H1 (cell line): ENCODE measurements at regions not wholly inside any gene's neighbourhood (a gene's known extent, or its start where the extent isn't known, plus 50 kb on each side); places are given as distances from the start of the nearest gene placed in this dataset.

Experiments
- CTCF ChIA-PET: fragments of 300-600 bp; sonication (Branson Sonifier 250); formaldehyde crosslinking; loops from one replicate; lab custom pipeline; 2021; ENCODE audit not compliant: partially characterized antibody; lab: Charles Lee
- POLR2A ChIA-PET: fragments of 300-600 bp; sonication (Branson Sonifier 250); formaldehyde crosslinking; loops from one replicate; lab custom pipeline; 2021; ENCODE audit warnings: inconsistent platforms; ENCODE audit not compliant: partially characterized antibody; lab: Charles Lee
- DNase-seq, 2 experiments: peaks; one replicate each; pipeline versions ENCODE4 v3.0.0 to v3.0.0-alpha.2; 2010 to 2022; ENCODE audit warnings: low spot score in 2 of 2, low read depth in 1 of 2, mixed read lengths in 1 of 2
- FAIRE-seq: peaks from 2 replicates; lab custom pipeline; 2011; peaks lifted over from hg19 to GRCh38; lab: Jason Lieb, UNC
- H2AFZ ChIP-seq: 2 replicates; pipeline ENCODE4 v1.8.1; 2012; ENCODE audit warnings: low read length, inconsistent platforms
- H2AK5ac ChIP-seq: 2 replicates; pipeline ENCODE4 v1.6.1; 2013; ENCODE audit warnings: low read depth, low read length
- H2BK120ac ChIP-seq: replicated peaks from 2 replicates; pipeline ENCODE3; 2013; ENCODE audit warnings: low read depth, low read length, inconsistent platforms
- H2BK12ac ChIP-seq: 2 replicates; pipeline ENCODE4 v1.6.1; 2013; ENCODE audit warnings: low read depth, low read length
- H2BK15ac ChIP-seq: 2 replicates; pipeline ENCODE4 v1.6.1; 2013; ENCODE audit warnings: low read length
- H2BK20ac ChIP-seq: 2 replicates; pipeline ENCODE4 v1.6.1; 2013; ENCODE audit warnings: low read length
- H2BK5ac ChIP-seq: 2 replicates; pipeline ENCODE4 v1.6.1; 2013; ENCODE audit warnings: low read depth, low read length
- H3K14ac ChIP-seq: 2 replicates; pipeline ENCODE4 v1.6.1; 2013; ENCODE audit warnings: inconsistent platforms; ENCODE audit not compliant: insufficient read length
- H3K18ac ChIP-seq: 2 replicates; pipeline ENCODE4 v1.6.1; 2013; ENCODE audit warnings: low read length; ENCODE audit errors: extremely low read depth
- H3K23ac ChIP-seq: 2 replicates; pipeline ENCODE4 v1.6.1; 2013; ENCODE audit warnings: inconsistent platforms; ENCODE audit not compliant: insufficient read length
- H3K23me2 ChIP-seq: 2 replicates; pipeline ENCODE4 v1.6.1; 2013; ENCODE audit warnings: low read depth, low read length
- H3K27ac ChIP-seq: 2 replicates; pipeline ENCODE4 v1.6.1; 2011; ENCODE audit warnings: low read depth, low read length, inconsistent platforms
- H3K27me3 ChIP-seq, 4 experiments: replicated peaks in 1 of 4; 1 replicate in 1 of 4; 2 replicates in 3 of 4; pipeline versions ENCODE4 v1.6.1 to v1.8.1; 2011 to 2013; ENCODE audit warnings: low read length in 3 of 4, mild to moderate bottlenecking in 3 of 4, inconsistent platforms in 2 of 4, mixed read lengths in 2 of 4, moderate library complexity in 1 of 4; ENCODE audit not compliant: control insufficient read depth in 3 of 4, insufficient read depth in 3 of 4; ENCODE audit errors: extremely low read depth in 1 of 4
- H3K36me3 ChIP-seq, 4 experiments: 2 replicates each; pipeline versions ENCODE4 v1.6.1 to v1.8.1; 2011 to 2013; ENCODE audit warnings: mild to moderate bottlenecking in 4 of 4, low read length in 3 of 4, moderate library complexity in 2 of 4, control low read depth in 1 of 4, inconsistent platforms in 1 of 4; ENCODE audit not compliant: insufficient read depth in 4 of 4, control insufficient read depth in 2 of 4
- H3K4ac ChIP-seq: replicated peaks from 2 replicates; pipeline ENCODE3; 2013; ENCODE audit warnings: low read length, low read depth, mixed read lengths, inconsistent platforms; ENCODE audit not compliant: insufficient read length
- H3K4me1 ChIP-seq, 4 experiments: replicated peaks in 1 of 4; 1 replicate in 1 of 4; 2 replicates in 3 of 4; pipeline versions ENCODE4 v1.6.1 to v1.8.1; 2011 to 2013; ENCODE audit warnings: low read length in 3 of 4, inconsistent platforms in 2 of 4, mixed read lengths in 1 of 4; ENCODE audit not compliant: insufficient read depth in 4 of 4, control insufficient read depth in 3 of 4
- H3K4me2 ChIP-seq, 2 experiments: 2 replicates each; pipeline versions ENCODE4 v1.6.1 to v1.8.1; 2011 to 2013; ENCODE audit warnings: low read depth in 2 of 2, low read length in 2 of 2, control low read depth in 1 of 2, inconsistent platforms in 1 of 2, mild to moderate bottlenecking in 1 of 2; ENCODE audit not compliant: insufficient read depth in 1 of 2
- H3K4me3 ChIP-seq, 4 experiments: fragments of 200-600, 300-600 bp in 1 of 4; sonication (generic), shearing (Covaris generic), sonication (Bioruptor Twin) in 1 of 4; 2 replicates each; pipeline versions ENCODE4 v1.5.1 to v1.8.1; 2011 to 2016; ENCODE audit warnings: low read length in 4 of 4, low read depth in 3 of 4, control low read depth in 2 of 4, inconsistent platforms in 2 of 4, mild to moderate bottlenecking in 2 of 4, mixed read lengths in 1 of 4, moderate library complexity in 1 of 4; ENCODE audit not compliant: insufficient read depth in 2 of 4; ENCODE audit errors: extremely low read depth in 1 of 4
- H3K56ac ChIP-seq: replicated peaks from 2 replicates; pipeline ENCODE3; 2013; ENCODE audit warnings: low read depth, mild to moderate bottlenecking, mixed read lengths, low read length, inconsistent platforms; ENCODE audit not compliant: insufficient read length
- H3K79me1 ChIP-seq: 2 replicates; pipeline ENCODE4 v1.6.1; 2013; ENCODE audit warnings: low read depth, low read length, control low read depth
- H3K79me2 ChIP-seq, 2 experiments: 2 replicates each; pipeline versions ENCODE4 v1.6.1 to v1.8.1; 2012 to 2013; ENCODE audit warnings: low read length in 2 of 2, mild to moderate bottlenecking in 2 of 2, inconsistent platforms in 1 of 2; ENCODE audit not compliant: insufficient read depth in 2 of 2, control insufficient read depth in 1 of 2
- H3K9ac ChIP-seq, 4 experiments: replicated peaks in 1 of 4; 1 replicate in 1 of 4; 2 replicates in 3 of 4; pipeline versions ENCODE4 v1.6.1 to v1.8.1; 2011 to 2013; ENCODE audit warnings: low read depth in 3 of 4, low read length in 3 of 4, control low read depth in 2 of 4, mild to moderate bottlenecking in 2 of 4, moderate library complexity in 2 of 4, inconsistent platforms in 1 of 4; ENCODE audit errors: extremely low read depth in 1 of 4
- H3K9me3 ChIP-seq, 2 experiments: 2 replicates each; pipeline versions ENCODE4 v1.6.1 to v1.8.1; 2012 to 2013; ENCODE audit warnings: mild to moderate bottlenecking in 2 of 2, moderate library complexity in 2 of 2, control low read depth in 1 of 2, inconsistent platforms in 1 of 2, low read depth in 1 of 2, low read length in 1 of 2, mixed read lengths in 1 of 2; ENCODE audit not compliant: insufficient read depth in 2 of 2
- H4K20me1 ChIP-seq, 2 experiments: replicated peaks in 1 of 2; 2 replicates each; pipeline versions ENCODE3 to v1.8.1; 2011 to 2013; ENCODE audit warnings: inconsistent platforms in 2 of 2, low read length in 2 of 2, mild to moderate bottlenecking in 1 of 2; ENCODE audit not compliant: insufficient read depth in 2 of 2, control insufficient read depth in 1 of 2
- H4K5ac ChIP-seq: 2 replicates; pipeline ENCODE4 v1.6.1; 2013; ENCODE audit warnings: low read length, low read depth, mixed read lengths, inconsistent platforms; ENCODE audit not compliant: insufficient read length
- H4K8ac ChIP-seq: 2 replicates; pipeline ENCODE4 v1.8.0; 2013; ENCODE audit warnings: mild to moderate bottlenecking, moderate library complexity, low read length, inconsistent platforms; ENCODE audit not compliant: insufficient read depth; ENCODE audit errors: extremely low read depth
- H4K91ac ChIP-seq: replicated peaks from 2 replicates; pipeline ENCODE3; 2013; ENCODE audit warnings: low read length, mixed read lengths, inconsistent platforms; ENCODE audit not compliant: insufficient read length
- BACH1 ChIP-seq: IDR thresholded peaks from 2 replicates; pipeline ENCODE4 v1.6.1; 2012; ENCODE audit warnings: low read length, improper control_type of control experiment
- CHD1 ChIP-seq: IDR thresholded peaks from 2 replicates; pipeline ENCODE4 v1.6.1; 2012; ENCODE audit warnings: low read depth, low read length, improper control_type of control experiment
- CHD2 ChIP-seq: IDR thresholded peaks from 2 replicates; pipeline ENCODE4 v1.6.1; 2012; ENCODE audit warnings: low read length, improper control_type of control experiment
- EGR1 ChIP-seq: IDR thresholded peaks from 2 replicates; pipeline ENCODE4 v1.6.1; 2011; ENCODE audit warnings: low read depth, low read length, borderline replicate concordance
- GTF2F1 ChIP-seq: IDR thresholded peaks from 2 replicates; pipeline ENCODE4 v1.6.1; 2012; ENCODE audit warnings: low read depth, low read length, improper control_type of control experiment, borderline replicate concordance
- JUN ChIP-seq: IDR thresholded peaks from 2 replicates; pipeline ENCODE4 v1.6.1; 2011; ENCODE audit warnings: low read depth, mild to moderate bottlenecking, improper control_type of control experiment, low read length
- KDM1A ChIP-seq: fragments of 200-600, 300-600 bp; sonication (generic); IDR thresholded peaks from 2 replicates; pipeline ENCODE4 v1.7.1; 2016; ENCODE audit warnings: mild to moderate bottlenecking, low read length, borderline replicate concordance
- SP2 ChIP-seq: IDR thresholded peaks from 2 replicates; pipeline ENCODE4 v1.6.1; 2012; ENCODE audit warnings: mild to moderate bottlenecking, low read length, inconsistent platforms
- SP4 ChIP-seq: IDR thresholded peaks from 2 replicates; pipeline ENCODE4 v1.6.1; 2012; ENCODE audit warnings: low read length, inconsistent platforms
- SUZ12 ChIP-seq: fragments of 200-600 bp; sonication (generic); IDR thresholded peaks from 2 replicates; pipeline ENCODE4 v1.6.1; 2012; ENCODE audit warnings: mild to moderate bottlenecking, inconsistent platforms, low read length, moderate library complexity, mixed read lengths
- TAF1 ChIP-seq: IDR thresholded peaks from 2 replicates; pipeline ENCODE4 v1.6.1; 2011; ENCODE audit warnings: mild to moderate bottlenecking, low read depth, low read length
- USF2 ChIP-seq: IDR thresholded peaks from 2 replicates; pipeline ENCODE4 v1.6.1; 2011; ENCODE audit warnings: low read length, improper control_type of control experiment
- WGBS, 2 experiments: shearing (Covaris generic) in 1 of 2; methylation state at CpG; one replicate each; pipeline versions ENCODE4 v1.1.6 to v1.1.7; 2013 to 2015; ENCODE audit warnings: low lambda C conversion rate in 2 of 2, mixed read lengths in 2 of 2, inconsistent platforms in 1 of 2, low coverage in 1 of 2, missing lambda C conversion rate in 1 of 2; ENCODE audit not compliant: insufficient replicate concordance in 2 of 2, insufficient coverage in 1 of 2, insufficient read length in 1 of 2; ENCODE audit errors: extremely low coverage in 1 of 2, missing lambda C conversion rate in 1 of 2; 5-methylcytosine and 5-hydroxymethylcytosine counted together
- TF ChIP-seq, protein P1 (sequence below): IDR thresholded peaks from 2 replicates; pipeline ENCODE4 v1.6.1; 2011; ENCODE audit warnings: low read depth, mild to moderate bottlenecking, low read length; ENCODE audit not compliant: insufficient read depth
- TF ChIP-seq, protein P2 (sequence below): IDR thresholded peaks from 2 replicates; pipeline ENCODE4 v1.6.1; 2012; ENCODE audit warnings: inconsistent platforms

DNA sequence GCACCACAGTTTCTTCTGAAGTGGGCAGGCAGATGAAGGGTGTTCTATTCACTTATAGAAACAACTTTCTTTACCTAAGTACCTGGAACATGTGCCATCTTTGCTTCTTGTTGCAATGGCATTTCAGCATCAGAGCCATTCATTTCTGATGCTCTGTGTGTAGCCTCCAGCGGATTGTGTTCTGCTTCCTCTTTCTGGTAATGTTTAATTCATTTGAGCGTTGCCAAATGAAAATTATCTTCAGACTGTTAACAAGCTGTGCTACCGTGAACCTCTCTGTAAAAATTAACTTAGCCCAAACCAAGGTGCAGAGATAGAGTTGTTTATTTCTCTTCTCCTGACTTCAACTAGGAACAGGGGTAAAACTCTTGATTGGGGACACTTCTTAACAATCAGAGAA lies 302.0 kb downstream of the EDEM1 start:
- Histone ChIP-seq H3K9me3 (no peaks in the 10 kb centered on the region), H2BK15ac (no peak overlapping the region), H3K56ac (no peak overlapping the region), H3K23ac (no peak overlapping the region), H3K9ac (no peak overlapping the region), H2BK120ac (no peak overlapping the region), H2BK5ac (no peak overlapping the region), H3K27ac (no peak overlapping the region), H3K14ac (no peak overlapping the region), H2AK5ac (no peak overlapping the region), H4K8ac (no peak overlapping the region), H3K18ac (no peak overlapping the region), H2BK12ac (no peak overlapping the region), H2AFZ (no peak overlapping the region), H3K4me1 (no peaks in the 10 kb centered on the region), H3K27me3 (no peaks in the 10 kb centered on the region), H3K4ac (no peak overlapping the region), H3K4me2 (no peak overlapping the region), H3K36me3 (no peaks in the 10 kb centered on the region), H4K5ac (no peak overlapping the region), H3K79me2 (no peaks in the 10 kb centered on the region), H4K91ac (no peak overlapping the region), H2BK20ac (no peak overlapping the region), H3K79me1 (no peaks in the 10 kb centered on the region), H4K20me1 (no peaks in the 10 kb centered on the region), H3K4me3 (no peak overlapping the region), H3K23me2 (no peaks in the 10 kb centered on the region)
- TF ChIP-seq SUZ12 (no peak), JUN (no peak), GTF2F1 (no peak), KDM1A (no peak), USF2 (no peak), BACH1 (no peak), EGR1 (no peak), TAF1 (no peak), CHD2 (no peak), CHD1 (no peak), SP2 (no peak), SP4 (no peak)
- TF ChIP-seq, protein P1, sequence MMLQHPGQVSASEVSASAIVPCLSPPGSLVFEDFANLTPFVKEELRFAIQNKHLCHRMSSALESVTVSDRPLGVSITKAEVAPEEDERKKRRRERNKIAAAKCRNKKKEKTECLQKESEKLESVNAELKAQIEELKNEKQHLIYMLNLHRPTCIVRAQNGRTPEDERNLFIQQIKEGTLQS = no peak
- TF ChIP-seq, protein P2, sequence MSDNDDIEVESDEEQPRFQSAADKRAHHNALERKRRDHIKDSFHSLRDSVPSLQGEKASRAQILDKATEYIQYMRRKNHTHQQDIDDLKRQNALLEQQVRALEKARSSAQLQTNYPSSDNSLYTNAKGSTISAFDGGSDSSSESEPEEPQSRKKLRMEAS = no peak
- CTCF ChIA-PET = interaction anchor here (1.4 kb wide), 1 partner anchor 13 kb away, joined by 6 read pairs; no protein-coding TSS in a partner anchor
- no peak for FAIRE-seq
- no peak for DNase-seq
- POLR2A ChIA-PET = no interaction called here
- WGBS, 2 experiments = 79% methylated on average over 3 of the region's 3 CpGs; no CpG with 5 or more reads in 1 of the 2 experiments
